Duodenal mucosa (tissue), 2 donors: ENCODE measurements at regions not wholly inside any gene's neighbourhood (a gene's known extent, or its start where the extent isn't known, plus 50 kb on each side); places are given as distances from the start of the nearest gene placed in this dataset.
"Not testable (repeated sequence)": the region's sequence is repeated elsewhere in the genome, so short reads cannot be mapped to it uniquely, and the experiment has no call there.

Source experiments
- H3K27ac ChIP-seq: one replicate; pipeline ENCODE4 v1.7.0; 2013; ENCODE audit warnings: low read depth, low read length
- H3K27me3 ChIP-seq, 2 donors: one replicate each; pipeline ENCODE4 v1.7.0; 2013; ENCODE audit warnings: low read length in 2 of 2, control low read depth in 1 of 2; ENCODE audit not compliant: insufficient read depth in 2 of 2, control insufficient read depth in 1 of 2
- H3K36me3 ChIP-seq, 2 donors: one replicate each; pipeline ENCODE4 v1.7.0; 2013; ENCODE audit warnings: low read length in 2 of 2, control low read depth in 1 of 2; ENCODE audit not compliant: insufficient read depth in 2 of 2, control insufficient read depth in 1 of 2
- H3K4me1 ChIP-seq, 2 donors: one replicate each; pipeline ENCODE4 v1.7.0; 2013; ENCODE audit warnings: low read length in 2 of 2, control low read depth in 1 of 2; ENCODE audit not compliant: insufficient read depth in 2 of 2, control insufficient read depth in 1 of 2
- H3K4me3 ChIP-seq, 2 donors: one replicate each; pipeline ENCODE4 v1.7.0; 2013; ENCODE audit warnings: low read length in 2 of 2, low read depth in 1 of 2
- H3K9ac ChIP-seq, 2 donors: one replicate each; pipeline ENCODE4 v1.7.0; 2013; ENCODE audit warnings: low read length in 2 of 2, low read depth in 1 of 2
- H3K9me3 ChIP-seq, 2 donors: one replicate each; pipeline ENCODE4 v1.7.0; 2013; ENCODE audit warnings: low read length in 2 of 2, control low read depth in 1 of 2; ENCODE audit not compliant: control insufficient read depth in 1 of 2

GRCh38 chr7:81165070-81165469, 246.2 kb upstream of the SEMA3C start:
- H3K9ac ChIP-seq: no peak overlapping the region
- H3K27me3 ChIP-seq: no peaks in the 10 kb centered on the region
- H3K9me3 ChIP-seq: no peaks in the 10 kb centered on the region
- no peaks in the 10 kb centered on the region for H3K4me1 ChIP-seq
- H3K36me3 ChIP-seq: no peaks in the 10 kb centered on the region
- no peak overlapping the region for H3K4me3 ChIP-seq
- H3K27ac ChIP-seq: no peak overlapping the region

DNA sequence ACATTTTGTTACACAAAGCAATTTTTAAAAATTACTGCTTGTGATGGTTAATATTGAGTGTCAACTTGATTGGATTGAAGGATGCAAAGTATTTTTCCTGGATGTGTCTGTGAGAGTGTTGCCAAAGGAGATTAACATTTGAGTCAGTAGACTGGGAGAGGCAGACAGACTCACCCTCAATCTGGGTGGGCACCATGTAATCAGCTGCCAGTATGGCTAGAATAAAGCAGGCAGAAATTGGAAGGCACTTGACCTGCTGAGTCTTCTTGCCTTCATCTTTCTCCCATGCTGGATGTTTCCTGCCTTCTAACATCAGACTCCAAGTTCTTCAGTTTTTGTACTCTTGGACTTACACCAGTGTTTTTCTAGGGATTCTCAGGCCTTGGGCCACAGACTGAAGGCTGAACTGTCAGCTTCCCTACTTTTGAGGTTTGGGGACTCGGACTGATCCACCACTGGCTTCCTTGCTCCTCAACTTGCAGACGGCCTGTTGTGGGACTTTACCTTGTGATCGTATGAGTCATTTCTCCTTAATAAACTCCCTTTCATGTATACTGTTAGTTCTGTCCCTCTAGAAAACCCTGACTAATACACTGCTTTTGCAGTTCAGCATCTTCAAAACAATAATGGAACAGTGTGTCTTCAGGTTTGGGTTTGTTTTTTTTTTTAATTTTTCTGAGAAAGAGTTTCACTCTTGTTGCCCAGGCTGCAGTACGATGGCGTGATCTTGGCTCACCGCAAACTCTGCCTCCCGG, 244.1 kb upstream of the SEMA3C start:
- Histone ChIP-seq H3K4me3 (no peak overlapping the region), H3K9me3 (no peaks in the 10 kb centered on the region), H3K36me3 (no peaks in the 10 kb centered on the region), H3K27ac (no peak overlapping the region), H3K4me1 (no peaks in the 10 kb centered on the region), H3K27me3 (no peaks in the 10 kb centered on the region), H3K9ac (no peak overlapping the region)

- H3K4me1 ChIP-seq: no peaks in the 10 kb centered on the region
- H3K9ac ChIP-seq: no peak overlapping the region
- no peak overlapping the region for H3K4me3 ChIP-seq
- no peak overlapping the region for H3K27ac ChIP-seq
- H3K9me3 ChIP-seq: no peaks in the 10 kb centered on the region
- no peaks in the 10 kb centered on the region for H3K27me3 ChIP-seq
- H3K36me3 ChIP-seq: no peaks in the 10 kb centered on the region
Measured at GRCh38 chr7:81162234-81162633, 243.4 kb upstream of the SEMA3C start.

DNA sequence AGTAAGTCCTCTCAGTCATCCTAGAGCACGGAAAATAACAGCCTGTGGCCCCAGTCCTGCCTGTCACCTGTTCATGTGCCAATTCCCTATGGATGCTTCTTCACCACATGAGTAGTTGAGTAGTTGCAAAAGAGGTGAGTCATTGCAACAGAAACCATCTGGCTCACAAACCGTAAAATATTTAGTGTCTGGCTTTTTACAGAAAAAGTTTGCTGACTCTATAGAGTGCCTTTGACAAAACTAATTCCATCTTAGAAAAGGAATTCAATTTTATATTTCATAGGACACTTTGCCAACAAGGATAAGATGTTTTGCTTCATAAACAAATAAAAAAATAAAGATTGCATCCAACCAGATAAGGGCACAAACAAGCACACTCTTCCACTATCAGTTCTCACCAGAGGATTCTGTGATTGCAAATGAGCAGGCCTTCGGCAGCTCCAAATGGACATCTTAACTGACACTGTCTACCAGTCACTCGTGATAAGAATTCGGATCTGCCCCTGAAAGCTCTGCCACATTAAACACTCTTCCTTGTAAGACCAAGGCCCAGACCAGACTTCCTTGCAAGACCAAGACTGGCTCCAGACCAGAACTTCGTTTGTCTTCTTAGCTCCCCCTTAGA, 242.7 kb upstream of the SEMA3C start:
- H3K9me3 ChIP-seq: no peaks in the 10 kb centered on the region
- no peak overlapping the region for H3K9ac ChIP-seq
- no peaks in the 10 kb centered on the region for H3K36me3 ChIP-seq
- H3K27me3 ChIP-seq: no peaks in the 10 kb centered on the region
- no peak overlapping the region for H3K4me3 ChIP-seq
- no peaks in the 10 kb centered on the region for H3K4me1 ChIP-seq
- H3K27ac ChIP-seq: no peak overlapping the region

DNA sequence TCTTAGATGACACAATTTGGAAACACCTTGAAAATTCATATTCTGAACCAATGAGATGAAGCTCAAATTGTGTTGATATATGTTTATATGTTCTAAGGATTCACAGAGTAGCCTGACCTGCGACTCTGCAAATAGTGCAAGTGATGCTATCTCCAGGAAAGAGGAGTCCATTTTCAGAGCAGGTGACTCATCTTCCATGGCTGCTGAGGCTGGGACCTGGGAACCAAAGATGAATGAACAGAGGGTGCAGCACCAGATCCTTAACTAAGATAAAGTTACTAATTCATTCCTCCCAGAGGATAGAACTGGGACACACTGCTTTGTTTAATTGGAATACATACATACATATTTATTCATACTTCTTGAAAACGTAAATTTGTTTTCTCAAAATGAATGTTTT, 240.6 kb upstream of the SEMA3C start:
- Histone ChIP-seq H3K9me3 (no peaks in the 10 kb centered on the region), H3K36me3 (no peaks in the 10 kb centered on the region), H3K27ac (no peak overlapping the region), H3K4me3 (no peak overlapping the region), H3K9ac (no peak overlapping the region), H3K27me3 (no peaks in the 10 kb centered on the region), H3K4me1 (peaks cover 0 to 10% of the 10 kb centered on the region in 2 donors)

DNA sequence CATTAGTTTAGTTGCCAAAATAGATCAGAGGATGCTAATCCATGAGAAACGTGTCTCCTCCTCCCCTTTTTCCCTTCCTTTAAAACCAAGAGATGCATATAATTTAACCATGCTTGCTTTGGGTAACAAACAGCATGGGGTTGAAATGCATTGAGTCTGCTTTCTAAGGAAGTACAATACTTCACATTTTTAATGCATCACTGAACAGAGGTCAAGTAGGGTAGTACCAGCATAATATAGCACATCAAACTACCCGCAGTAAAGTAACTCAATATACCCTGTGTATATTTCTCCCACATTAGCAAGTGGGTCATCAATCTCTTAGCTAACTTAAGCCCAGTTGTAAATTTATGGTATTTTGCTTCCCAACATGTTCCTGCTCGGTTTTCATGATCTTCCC, 239.3 kb upstream of the SEMA3C start:
- H3K27ac ChIP-seq: no peak overlapping the region
- no peak overlapping the region for H3K9ac ChIP-seq
- peaks cover 0 to 10% of the 10 kb centered on the region in 2 donors for H3K4me1 ChIP-seq
- H3K27me3 ChIP-seq: no peaks in the 10 kb centered on the region
- no peak overlapping the region for H3K4me3 ChIP-seq
- H3K9me3 ChIP-seq: no peaks in the 10 kb centered on the region
- H3K36me3 ChIP-seq: no peaks in the 10 kb centered on the region

- H3K9me3 ChIP-seq: no peaks in the 10 kb centered on the region
- H3K27ac ChIP-seq: no peak overlapping the region
- no peaks in the 10 kb centered on the region for H3K27me3 ChIP-seq
- peaks cover 0 to 10% of the 10 kb centered on the region in 2 donors for H3K4me1 ChIP-seq
- H3K4me3 ChIP-seq: peak overlapping the region; percentile 38 to 42
- H3K36me3 ChIP-seq: no peaks in the 10 kb centered on the region
- no peak overlapping the region for H3K9ac ChIP-seq
Measured at GRCh38 chr7:81155654-81156373, 237.0 kb upstream of the SEMA3C start.

- peaks cover 0 to 10% of the 10 kb centered on the region in 2 donors for H3K4me1 ChIP-seq
- H3K9me3 ChIP-seq: no peaks in the 10 kb centered on the region
- H3K4me3 ChIP-seq: no peak overlapping the region
- no peak overlapping the region for H3K27ac ChIP-seq
- H3K27me3 ChIP-seq: no peaks in the 10 kb centered on the region
- H3K36me3 ChIP-seq: no peaks in the 10 kb centered on the region
- H3K9ac ChIP-seq: no peak overlapping the region
Measured at GRCh38 chr7:81154565-81154964, 235.7 kb upstream of the SEMA3C start.

GRCh38 chr7:81152925-81153324, 234.1 kb upstream of the SEMA3C start:
- H3K4me3 ChIP-seq, H3K9ac ChIP-seq, H3K4me1 ChIP-seq, H3K36me3 ChIP-seq, H3K27ac ChIP-seq, H3K27me3 ChIP-seq, H3K9me3 ChIP-seq: not testable (repeated sequence)

DNA sequence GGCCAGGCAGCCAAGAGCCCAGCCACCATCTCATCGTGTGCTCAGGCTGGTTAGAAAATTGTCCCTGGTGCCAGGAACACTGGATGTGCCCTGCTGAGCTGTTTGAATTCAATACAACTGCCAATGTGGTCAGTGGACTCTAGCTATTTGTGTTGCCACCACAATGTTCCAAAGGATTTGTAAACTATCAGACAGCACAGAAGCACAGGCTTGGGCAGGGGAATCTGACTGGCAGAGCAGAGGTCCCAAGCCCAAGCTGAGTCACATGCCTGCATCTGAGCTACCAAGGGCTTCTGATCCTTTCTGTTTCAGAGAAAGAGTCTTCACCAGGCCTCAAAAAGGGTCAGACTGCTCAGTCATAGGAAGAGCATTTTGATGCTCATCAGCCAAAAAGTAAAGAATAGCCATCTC, 232.1 kb upstream of the SEMA3C start:
- no peaks in the 10 kb centered on the region for H3K9me3 ChIP-seq
- no peak overlapping the region for H3K9ac ChIP-seq
- H3K36me3 ChIP-seq: no peaks in the 10 kb centered on the region
- H3K27ac ChIP-seq: no peak overlapping the region
- H3K4me3 ChIP-seq: no peak overlapping the region
- peaks cover 0 to 6% of the 10 kb centered on the region in 2 donors for H3K4me1 ChIP-seq
- no peaks in the 10 kb centered on the region for H3K27me3 ChIP-seq
